IPS DF 6.9 (cell line): ENCODE measurements at regions not wholly inside any gene's neighbourhood (a gene's known extent, or its start where the extent isn't known, plus 50 kb on each side); places are given as distances from the start of the nearest gene placed in this dataset.
A peak's percentile ranks its signal among the peaks of the same experiment; 100 is the strongest.

Experiments used
- DNase-seq: peaks from one replicate; pipeline ENCODE4 v3.0.0-alpha.2; 2013; ENCODE audit warnings: low read depth, low spot score
- H3K27ac ChIP-seq: one replicate; pipeline ENCODE4 v1.5.1; 2013; ENCODE audit warnings: low read length, control low read depth
- H3K27me3 ChIP-seq: 2 replicates; pipeline ENCODE4 v1.6.1; 2013; ENCODE audit warnings: mild to moderate bottlenecking, low read length; ENCODE audit not compliant: control insufficient read depth, insufficient read depth
- H3K36me3 ChIP-seq: 2 replicates; pipeline ENCODE4 v1.6.1; 2013; ENCODE audit warnings: low read length; ENCODE audit not compliant: control insufficient read depth, insufficient read depth
- H3K4me1 ChIP-seq: 2 replicates; pipeline ENCODE4 v1.6.1; 2013; ENCODE audit warnings: low read length; ENCODE audit not compliant: control insufficient read depth, insufficient read depth
- H3K4me3 ChIP-seq: 2 replicates; pipeline ENCODE4 v1.5.1; 2013; ENCODE audit warnings: mild to moderate bottlenecking, low read length
- H3K9me3 ChIP-seq: 2 replicates; pipeline ENCODE4 v1.6.1; 2013; ENCODE audit warnings: low read length, inconsistent platforms; ENCODE audit not compliant: control insufficient read depth, insufficient read depth
- WGBS: extraction: QIAGEN DNeasy Blood & Tissue Kit; methylation state at CpG from one replicate; pipeline ENCODE4 v1.1.7; 2013; ENCODE audit warnings: mixed read lengths, missing lambda C conversion rate; ENCODE audit not compliant: insufficient read length, insufficient coverage; 5-methylcytosine and 5-hydroxymethylcytosine counted together

- no peak overlapping the region for H3K4me3 ChIP-seq
- no peak for DNase-seq
- H3K27me3 ChIP-seq, result no peaks in the 10 kb centered on the region
- no peaks in the 10 kb centered on the region for H3K4me1 ChIP-seq
- WGBS, result no CpG with 5 or more reads among the region's 1 CpG
- no peak overlapping the region for H3K27ac ChIP-seq
- no peaks in the 10 kb centered on the region for H3K36me3 ChIP-seq
- no peaks in the 10 kb centered on the region for H3K9me3 ChIP-seq
Observed at GRCh38 chr3:115324056-115324455, 177.0 kb upstream of the ZBTB20 start.

GRCh38 chr3:115325539-115325938 is 178.5 kb upstream of the ZBTB20 start:
- H3K4me3 ChIP-seq, result no peak overlapping the region
- WGBS, result no CpG with 5 or more reads among the region's 2 CpGs
- peak; percentile 80 for DNase-seq
- no peaks in the 10 kb centered on the region for H3K36me3 ChIP-seq
- H3K27ac ChIP-seq, result no peak overlapping the region
- H3K4me1 ChIP-seq, result no peaks in the 10 kb centered on the region
- H3K9me3 ChIP-seq, result no peaks in the 10 kb centered on the region
- H3K27me3 ChIP-seq, result no peaks in the 10 kb centered on the region

GRCh38 chr3:115330430-115330829 is 183.3 kb upstream of the ZBTB20 start:
- Histone ChIP-seq H3K4me3 (no peak overlapping the region), H3K27me3 (no peaks in the 10 kb centered on the region), H3K27ac (no peak overlapping the region), H3K36me3 (no peaks in the 10 kb centered on the region), H3K4me1 (no peaks in the 10 kb centered on the region), H3K9me3 (no peaks in the 10 kb centered on the region)
- DNase-seq, result no peak

- no peaks in the 10 kb centered on the region for H3K27me3 ChIP-seq
- no peak for DNase-seq
- no peaks in the 10 kb centered on the region for H3K9me3 ChIP-seq
- H3K4me1 ChIP-seq, result no peaks in the 10 kb centered on the region
- H3K27ac ChIP-seq, result no peak overlapping the region
- WGBS, result no CpG with 5 or more reads among the region's 2 CpGs
- no peaks in the 10 kb centered on the region for H3K36me3 ChIP-seq
- no peak overlapping the region for H3K4me3 ChIP-seq
Observed at GRCh38 chr3:115332998-115333397, 185.9 kb upstream of the ZBTB20 start.

- Histone ChIP-seq H3K36me3 (no peaks in the 10 kb centered on the region), H3K4me1 (no peaks in the 10 kb centered on the region; the same call in 1 of the 2 replicates)
- WGBS, result no CpG with 5 or more reads among the region's 4 CpGs
Observed at GRCh38 chr3:115336836-115337235, 189.7 kb upstream of the ZBTB20 start.

GRCh38 chr3:115340586-115340985 is 193.5 kb upstream of the ZBTB20 start:
- DNase-seq, result no peak
- WGBS, result no CpG with 5 or more reads among the region's 4 CpGs
- Histone ChIP-seq H3K4me1 (peaks cover 1% of the 10 kb centered on the region; the same call in 1 of the 2 replicates), H3K4me3 (no peak overlapping the region), H3K9me3 (no peaks in the 10 kb centered on the region), H3K36me3 (no peaks in the 10 kb centered on the region), H3K27me3 (no peaks in the 10 kb centered on the region), H3K27ac (no peak overlapping the region)

More at GRCh38 chr3:115336836-115337235, 189.7 kb upstream of the ZBTB20 start:
- H3K27ac ChIP-seq, result no peak overlapping the region
- no peaks in the 10 kb centered on the region for H3K9me3 ChIP-seq
- DNase-seq, result no peak
- no peak overlapping the region for H3K4me3 ChIP-seq
- H3K27me3 ChIP-seq, result no peaks in the 10 kb centered on the region

- Histone ChIP-seq H3K27ac (no peak overlapping the region), H3K9me3 (no peaks in the 10 kb centered on the region), H3K4me3 (no peak overlapping the region), H3K27me3 (no peaks in the 10 kb centered on the region), H3K36me3 (no peaks in the 10 kb centered on the region), H3K4me1 (peaks cover 1% of the 10 kb centered on the region; the same call in 1 of the 2 replicates)
- WGBS, result no CpG with 5 or more reads among the region's 1 CpG
- DNase-seq, result no peak
Observed at GRCh38 chr3:115341208-115341607, 194.1 kb upstream of the ZBTB20 start.

GRCh38 chr3:115347737-115348136 is 200.6 kb upstream of the ZBTB20 start:
- WGBS, result no CpG with 5 or more reads among the region's 2 CpGs
- peaks cover 1% of the 10 kb centered on the region; the same call in 1 of the 2 replicates for H3K4me1 ChIP-seq
- DNase-seq, result no peak
- H3K4me3 ChIP-seq, result no peak overlapping the region
- no peaks in the 10 kb centered on the region for H3K9me3 ChIP-seq
- H3K27ac ChIP-seq, result no peak overlapping the region
- H3K27me3 ChIP-seq, result no peaks in the 10 kb centered on the region
- H3K36me3 ChIP-seq, result no peaks in the 10 kb centered on the region

GRCh38 chr3:115348412-115348811 is 201.3 kb upstream of the ZBTB20 start:
- WGBS, result no CpG with 5 or more reads among the region's 3 CpGs
- H3K27ac ChIP-seq, result no peak overlapping the region
- no peak for DNase-seq

GRCh38 chr3:115348951-115349745 is 202.1 kb upstream of the ZBTB20 start:
- H3K9me3 ChIP-seq, result no peaks in the 10 kb centered on the region
- no peak overlapping the region for H3K4me3 ChIP-seq
- no peaks in the 10 kb centered on the region for H3K27me3 ChIP-seq
- H3K4me1 ChIP-seq, result no peaks in the 10 kb centered on the region; the same call in 1 of the 2 replicates
- H3K36me3 ChIP-seq, result no peaks in the 10 kb centered on the region
- no peak overlapping the region for H3K27ac ChIP-seq
- no CpG with 5 or more reads among the region's 4 CpGs for WGBS
- no peak for DNase-seq

More at GRCh38 chr3:115348412-115348811, 201.3 kb upstream of the ZBTB20 start:
- H3K27me3 ChIP-seq, result no peaks in the 10 kb centered on the region
- no peak overlapping the region for H3K4me3 ChIP-seq
- H3K4me1 ChIP-seq, result peaks cover under 1% of the 10 kb centered on the region; the same call in 1 of the 2 replicates
- no peaks in the 10 kb centered on the region for H3K9me3 ChIP-seq
- H3K36me3 ChIP-seq, result no peaks in the 10 kb centered on the region

GRCh38 chr3:115350606-115351005 is 203.5 kb upstream of the ZBTB20 start:
- Histone ChIP-seq H3K27me3 (no peaks in the 10 kb centered on the region), H3K9me3 (no peaks in the 10 kb centered on the region), H3K27ac (no peak overlapping the region), H3K36me3 (no peaks in the 10 kb centered on the region), H3K4me3 (no peak overlapping the region), H3K4me1 (no peaks in the 10 kb centered on the region; the same call in 1 of the 2 replicates)
- WGBS, result no CpG with 5 or more reads among the region's 3 CpGs
- no peak for DNase-seq
